GM12878 (cell line): ENCODE measurements at regions not wholly inside any gene's neighbourhood (a gene's known extent, or its start where the extent isn't known, plus 50 kb on each side); places are given as distances from the start of the nearest gene placed in this dataset.

Source experiments
- ATAC-seq: fragments of 200-7000 bp; cut with Tn5 transposase; 3 replicates; pipeline ENCODE4 v1.9.1; 2020; ENCODE audit warnings: mild to moderate bottlenecking, moderate library complexity
- BruUV-seq: library from RNA; stranded (reverse); fragments of 400-500 nt; replicated peaks from 2 replicates; lab custom pipeline; 2021; lab: Mats Ljungman, UMichigan
- CTCF ChIA-PET: fragments of 300-600 bp; sonication (Branson Sonifier 250); formaldehyde crosslinking; extraction: SDS; loops from one replicate; lab custom pipeline; 2021; ENCODE audit warnings: inconsistent platforms; lab: Yijun Ruan, JAX
- POLR2A ChIA-PET: fragments of 350-600 bp; formaldehyde crosslinking; extraction: SDS; loops from one replicate; lab custom pipeline; 2021; ENCODE audit warnings: inconsistent platforms; lab: Charles Lee
- RAD21 ChIA-PET: fragments of 300-600 bp; sonication (Branson Sonifier 250); formaldehyde crosslinking; loops from one replicate; lab custom pipeline; 2023; ENCODE audit warnings: antibody characterized with exemption; ENCODE audit not compliant: unreplicated experiment; lab: Charles Lee
- SMC1A ChIA-PET: fragments of 300-600 bp; sonication (Branson Sonifier 250); formaldehyde crosslinking; loops from one replicate; lab custom pipeline; 2023; ENCODE audit not compliant: unreplicated experiment, uncharacterized antibody; lab: Charles Lee
- DNase-seq: peaks from one replicate; pipeline ENCODE4 v3.0.0-alpha.2; 2011; ENCODE audit warnings: low read depth, low spot score
- FAIRE-seq: peaks from 3 replicates; lab custom pipeline; 2011; peaks lifted over from hg19 to GRCh38; lab: Jason Lieb, UNC
- H2AFZ ChIP-seq: 2 replicates; pipeline ENCODE4 v1.6.0; 2011; ENCODE audit warnings: low read depth, low read length, control low read depth; ENCODE audit not compliant: control insufficient read depth
- H3K27ac ChIP-seq: 2 replicates; pipeline ENCODE4 v1.5.1; 2011; ENCODE audit warnings: control low read depth; ENCODE audit not compliant: control insufficient read depth, insufficient read depth
- H3K27me3 ChIP-seq, 2 experiments: replicated peaks in 1 of 2; 2 replicates each; pipeline versions ENCODE4 v1.6.0 to v1.6.1; 2011; ENCODE audit warnings: low read length in 1 of 2; ENCODE audit not compliant: control insufficient read depth in 2 of 2, insufficient read depth in 2 of 2
- H3K36me3 ChIP-seq, 2 experiments: 2 replicates each; pipeline ENCODE4 v1.5.1; 2011; ENCODE audit warnings: low read length in 1 of 2; ENCODE audit not compliant: control insufficient read depth in 2 of 2, insufficient read depth in 2 of 2
- H3K4me1 ChIP-seq: 2 replicates; pipeline ENCODE4 v1.6.1; 2011; ENCODE audit warnings: mild to moderate bottlenecking, low read length, moderate library complexity, mixed read lengths; ENCODE audit not compliant: control insufficient read depth, insufficient read depth
- H3K4me2 ChIP-seq: 2 replicates; pipeline ENCODE4 v1.6.0; 2011; ENCODE audit warnings: control low read depth; ENCODE audit not compliant: control insufficient read depth, insufficient read depth
- H3K4me3 ChIP-seq: fragments of 200-600 bp; sonication (generic); 2 replicates; pipeline ENCODE4 v1.5.1; 2016
- H3K79me2 ChIP-seq: 2 replicates; pipeline ENCODE4 v1.6.0; 2011; ENCODE audit warnings: low read length; ENCODE audit not compliant: control insufficient read depth, insufficient read depth
- H3K9ac ChIP-seq: 2 replicates; pipeline ENCODE4 v1.8.0; 2011; ENCODE audit warnings: low read length, control low read depth, mixed read lengths; ENCODE audit not compliant: control insufficient read depth, insufficient read depth
- H3K9me3 ChIP-seq: replicated peaks from 3 replicates; pipeline ENCODE4 v1.5.1; 2011; ENCODE audit warnings: mild to moderate bottlenecking, low read length; ENCODE audit not compliant: control insufficient read depth, insufficient read depth
- H4K20me1 ChIP-seq: 2 replicates; pipeline ENCODE4 v1.6.0; 2011; ENCODE audit not compliant: control insufficient read depth, insufficient read depth
- PAX5 ChIP-seq: IDR thresholded peaks from 2 replicates; pipeline ENCODE4 v1.6.1; 2011; ENCODE audit warnings: low read depth, low read length, borderline replicate concordance
- POLR2A ChIP-seq: IDR thresholded peaks from 2 replicates; pipeline ENCODE4 v1.6.1; 2011; ENCODE audit warnings: low read depth, mild to moderate bottlenecking, low read length
- SREBF1 ChIP-seq: IDR thresholded peaks from 2 replicates; pipeline ENCODE4 v1.6.1; 2012; ENCODE audit warnings: mild to moderate bottlenecking, low read length
- SUPT20H ChIP-seq: IDR thresholded peaks from 2 replicates; pipeline ENCODE4 v1.6.1; 2011; ENCODE audit warnings: low read depth, mild to moderate bottlenecking, low read length, moderate library complexity, borderline replicate concordance; ENCODE audit not compliant: control insufficient read depth
- TARDBP ChIP-seq: IDR thresholded peaks from 2 replicates; pipeline ENCODE4 v1.6.1; 2016; ENCODE audit warnings: borderline replicate concordance
- WRNIP1 ChIP-seq: IDR thresholded peaks from 2 replicates; pipeline ENCODE4 v1.6.1; 2011; ENCODE audit warnings: low read depth, low read length, improper control_type of control experiment, borderline replicate concordance
- WGBS: methylation state at CpG from one replicate; pipeline ENCODE4 v1.1.6; 2016; ENCODE audit warnings: low lambda C conversion rate; ENCODE audit not compliant: insufficient replicate concordance, insufficient coverage; ENCODE audit errors: missing lambda C conversion rate; 5-methylcytosine and 5-hydroxymethylcytosine counted together
- in situ Hi-C: fragments of 300-500 bp; cut with MboI; formaldehyde crosslinking; loops from 9 replicates; pipeline ENCODE4 v1.14.3; 2018; ENCODE audit warnings: mixed read lengths
- intact Hi-C: fragments of 100-400 bp; cut with micrococcal nuclease; formaldehyde crosslinking; loops from one replicate; pipeline ENCODE4 v1.14.2; 2022; ENCODE audit not compliant: unreplicated experiment
- TF ChIP-seq, protein P1 (sequence below): fragments of 450-650 bp; IDR thresholded peaks from 2 replicates; pipeline ENCODE4 v1.6.1; 2016; ENCODE audit warnings: mild to moderate bottlenecking
- TF ChIP-seq, protein P2 (sequence below): IDR thresholded peaks from 2 replicates; pipeline ENCODE4 v1.6.1; 2011; ENCODE audit warnings: low read depth, mild to moderate bottlenecking, low read length, moderate library complexity, borderline replicate concordance; ENCODE audit errors: extremely low read depth
- TF ChIP-seq, protein P3 (sequence below): IDR thresholded peaks from 2 replicates; pipeline ENCODE4 v1.6.1; 2011; ENCODE audit warnings: low read depth, low read length, improper control_type of control experiment, borderline replicate concordance
- TF ChIP-seq, protein P4 (sequence below): fragments of 450-650 bp; formaldehyde crosslinking; IDR thresholded peaks from 2 replicates; pipeline ENCODE4 v1.5.0; 2022; ENCODE audit warnings: mild to moderate bottlenecking, missing genetic modification characterization

DNA sequence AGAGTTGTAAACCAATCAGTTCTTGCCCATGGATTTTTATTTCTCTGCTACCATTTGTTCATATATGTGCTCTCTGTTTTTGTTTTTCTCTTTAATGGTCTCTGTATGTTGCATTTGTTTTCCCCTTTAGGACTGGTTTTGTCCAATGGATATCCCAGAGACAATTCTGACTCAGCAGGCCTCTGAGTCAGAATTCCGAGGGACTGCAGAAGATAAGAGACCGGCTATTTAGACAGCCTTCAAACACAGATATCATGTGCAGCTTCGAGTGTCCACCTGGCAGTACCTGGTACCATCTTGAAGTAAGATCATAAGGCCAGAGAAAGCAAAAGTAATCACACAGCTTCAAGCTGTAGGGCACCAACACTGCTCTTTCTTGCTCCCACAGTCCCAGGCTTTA is 125.5 kb downstream of the ELOVL4 start:
- ChIA-PET SMC1A (no interaction called here), POLR2A (no interaction called here), CTCF (no interaction called here), RAD21 (no interaction called here)
- Histone ChIP-seq H3K36me3 (no peaks in the 10 kb centered on the region), H3K27ac (no peak overlapping the region), H4K20me1 (no peaks in the 10 kb centered on the region), H2AFZ (no peak overlapping the region), H3K79me2 (no peaks in the 10 kb centered on the region), H3K4me2 (no peak overlapping the region), H3K4me1 (no peaks in the 10 kb centered on the region), H3K27me3 (no peaks in the 10 kb centered on the region; a peak in 1 of 4 replicates), H3K9ac (no peak overlapping the region), H3K9me3 (no peaks in the 10 kb centered on the region), H3K4me3 (no peak overlapping the region)
- DNase-seq (no peak), ATAC-seq (no peak), FAIRE-seq (no peak)
- in situ Hi-C loops = no loop called here
- TF ChIP-seq SREBF1 (no peak), POLR2A (no peak), PAX5 (no peak), WRNIP1 (no peak), TARDBP (no peak)
- TF ChIP-seq, protein P1, sequence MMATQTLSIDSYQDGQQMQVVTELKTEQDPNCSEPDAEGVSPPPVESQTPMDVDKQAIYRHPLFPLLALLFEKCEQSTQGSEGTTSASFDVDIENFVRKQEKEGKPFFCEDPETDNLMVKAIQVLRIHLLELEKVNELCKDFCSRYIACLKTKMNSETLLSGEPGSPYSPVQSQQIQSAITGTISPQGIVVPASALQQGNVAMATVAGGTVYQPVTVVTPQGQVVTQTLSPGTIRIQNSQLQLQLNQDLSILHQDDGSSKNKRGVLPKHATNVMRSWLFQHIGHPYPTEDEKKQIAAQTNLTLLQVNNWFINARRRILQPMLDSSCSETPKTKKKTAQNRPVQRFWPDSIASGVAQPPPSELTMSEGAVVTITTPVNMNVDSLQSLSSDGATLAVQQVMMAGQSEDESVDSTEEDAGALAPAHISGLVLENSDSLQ = no peak
- TF ChIP-seq, protein P2, sequence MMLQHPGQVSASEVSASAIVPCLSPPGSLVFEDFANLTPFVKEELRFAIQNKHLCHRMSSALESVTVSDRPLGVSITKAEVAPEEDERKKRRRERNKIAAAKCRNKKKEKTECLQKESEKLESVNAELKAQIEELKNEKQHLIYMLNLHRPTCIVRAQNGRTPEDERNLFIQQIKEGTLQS = no peak
- intact Hi-C loops = no loop called here
- no TSS peak for BruUV-seq
- WGBS = 12% methylated on average over 3 of the region's 3 CpGs

DNA sequence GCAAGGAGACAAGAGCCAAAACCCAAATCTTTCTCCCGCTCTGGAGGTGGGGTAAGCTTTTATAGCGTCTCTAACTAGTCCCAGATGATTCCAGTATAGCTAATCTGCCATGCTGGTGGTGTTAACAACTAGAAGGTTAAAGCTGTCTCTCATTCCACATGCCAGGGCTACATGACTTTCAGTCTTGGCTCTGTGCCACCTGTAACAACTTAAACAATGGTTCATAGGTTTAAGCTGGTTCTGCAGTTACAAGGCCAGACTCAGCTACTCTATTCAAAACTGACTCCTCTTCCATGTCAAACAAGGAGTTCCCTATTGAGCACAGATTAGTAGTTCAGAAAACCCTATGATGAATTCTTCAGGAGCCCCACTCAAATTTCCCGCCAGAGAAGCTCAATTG is 128.9 kb downstream of the ELOVL4 start:
- no peak for FAIRE-seq
- ChIA-PET CTCF (interaction anchor here (0.7 kb wide), 1 partner anchor 51 kb away, joined by 3 read pairs; no protein-coding TSS in a partner anchor), POLR2A (no interaction called here), RAD21 (no interaction called here), SMC1A (no interaction called here)
- Histone ChIP-seq H3K4me1 (no peaks in the 10 kb centered on the region), H3K9ac (no peak overlapping the region), H4K20me1 (no peaks in the 10 kb centered on the region), H3K4me3 (no peak overlapping the region), H3K36me3 (no peaks in the 10 kb centered on the region), H3K27me3 (no peaks in the 10 kb centered on the region; a peak in 1 of 4 replicates), H3K79me2 (no peaks in the 10 kb centered on the region), H2AFZ (no peak overlapping the region), H3K9me3 (no peaks in the 10 kb centered on the region), H3K27ac (no peak overlapping the region), H3K4me2 (no peak overlapping the region)
- intact Hi-C loops (no loop called here), in situ Hi-C loops (no loop called here)
- TF ChIP-seq, protein P3, sequence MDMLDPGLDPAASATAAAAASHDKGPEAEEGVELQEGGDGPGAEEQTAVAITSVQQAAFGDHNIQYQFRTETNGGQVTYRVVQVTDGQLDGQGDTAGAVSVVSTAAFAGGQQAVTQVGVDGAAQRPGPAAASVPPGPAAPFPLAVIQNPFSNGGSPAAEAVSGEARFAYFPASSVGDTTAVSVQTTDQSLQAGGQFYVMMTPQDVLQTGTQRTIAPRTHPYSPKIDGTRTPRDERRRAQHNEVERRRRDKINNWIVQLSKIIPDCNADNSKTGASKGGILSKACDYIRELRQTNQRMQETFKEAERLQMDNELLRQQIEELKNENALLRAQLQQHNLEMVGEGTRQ = no peak
- TF ChIP-seq, protein P4, sequence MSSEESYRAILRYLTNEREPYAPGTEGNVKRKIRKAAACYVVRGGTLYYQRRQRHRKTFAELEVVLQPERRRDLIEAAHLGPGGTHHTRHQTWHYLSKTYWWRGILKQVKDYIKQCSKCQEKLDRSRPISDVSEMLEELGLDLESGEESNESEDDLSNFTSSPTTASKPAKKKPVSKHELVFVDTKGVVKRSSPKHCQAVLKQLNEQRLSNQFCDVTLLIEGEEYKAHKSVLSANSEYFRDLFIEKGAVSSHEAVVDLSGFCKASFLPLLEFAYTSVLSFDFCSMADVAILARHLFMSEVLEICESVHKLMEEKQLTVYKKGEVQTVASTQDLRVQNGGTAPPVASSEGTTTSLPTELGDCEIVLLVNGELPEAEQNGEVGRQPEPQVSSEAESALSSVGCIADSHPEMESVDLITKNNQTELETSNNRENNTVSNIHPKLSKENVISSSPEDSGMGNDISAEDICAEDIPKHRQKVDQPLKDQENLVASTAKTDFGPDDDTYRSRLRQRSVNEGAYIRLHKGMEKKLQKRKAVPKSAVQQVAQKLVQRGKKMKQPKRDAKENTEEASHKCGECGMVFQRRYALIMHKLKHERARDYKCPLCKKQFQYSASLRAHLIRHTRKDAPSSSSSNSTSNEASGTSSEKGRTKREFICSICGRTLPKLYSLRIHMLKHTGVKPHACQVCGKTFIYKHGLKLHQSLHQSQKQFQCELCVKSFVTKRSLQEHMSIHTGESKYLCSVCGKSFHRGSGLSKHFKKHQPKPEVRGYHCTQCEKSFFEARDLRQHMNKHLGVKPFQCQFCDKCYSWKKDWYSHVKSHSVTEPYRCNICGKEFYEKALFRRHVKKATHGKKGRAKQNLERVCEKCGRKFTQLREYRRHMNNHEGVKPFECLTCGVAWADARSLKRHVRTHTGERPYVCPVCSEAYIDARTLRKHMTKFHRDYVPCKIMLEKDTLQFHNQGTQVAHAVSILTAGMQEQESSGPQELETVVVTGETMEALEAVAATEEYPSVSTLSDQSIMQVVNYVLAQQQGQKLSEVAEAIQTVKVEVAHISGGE (CRISPR knock-in tag) = no peak
- TF ChIP-seq SUPT20H = no peak
- no peak for ATAC-seq
- no peak for DNase-seq
- WGBS = 36% methylated on average over 3 of the region's 3 CpGs
- BruUV-seq = no TSS peak
